ENCODE measurements at regions not wholly inside any gene's neighbourhood (a gene's known extent, or its start where the extent isn't known, plus 50 kb on each side); places are given as distances from the start of the nearest gene placed in this dataset.

- no peak for TF ChIP-seq HMGXB4 (CRISPR knock-in tag; IDR thresholded peaks at IDR 0.05)
- TF ChIP-seq MXD4 (CRISPR knock-in tag; IDR thresholded peaks at IDR 0.05; ENCODE audit: borderline replicate concordance) = no peak
- TF ChIP-seq NFE2L1 (CRISPR knock-in tag; IDR thresholded peaks at IDR 0.05) = no peak
Observed at GRCh38 chr5:158546748-158547147, 553.0 kb downstream of the EBF1 start (continued).

GRCh38 chr5:158545949-158546530 is 553.7 kb downstream of the EBF1 start:
- H3K36me3 Mint-ChIP-seq = peaks cover 12% of the 10 kb centered on the region; the same call in 1 of the 2 replicates
- peaks cover 18% of the 10 kb centered on the region for H3K9me3 Mint-ChIP-seq
- POLR2A ChIA-PET = interaction anchor here (0.6 kb wide), 1 partner anchor 315 kb away, joined by 3 read pairs; no protein-coding TSS in a partner anchor
- H3K4me3 Mint-ChIP-seq = no peak overlapping the region
- CTCF ChIA-PET = no interaction called here
- H3K27ac Mint-ChIP-seq = no peak overlapping the region
- ATAC-seq (no peak), DNase-seq (ENCODE audit: low spot score) (no peak)
- peaks cover 5% of the 10 kb centered on the region for H3K27me3 Mint-ChIP-seq (ENCODE audit: low read depth)
- H3K4me1 Mint-ChIP-seq = peaks cover 5% of the 10 kb centered on the region
- TF ChIP-seq ATF6 (CRISPR knock-in tag; IDR thresholded peaks at IDR 0.05) (no peak), CREB1 (CRISPR knock-in tag; IDR thresholded peaks at IDR 0.05) (no peak), HMGA2 (CRISPR knock-in tag; IDR thresholded peaks at IDR 0.05) (no peak), FOXP4 (CRISPR knock-in tag; IDR thresholded peaks at IDR 0.05) (no peak), STAT6 (CRISPR knock-in tag; conservative IDR thresholded peaks at IDR 0.05; ENCODE audit: low read depth) (no peak), FOXJ3 (CRISPR knock-in tag; IDR thresholded peaks at IDR 0.05; ENCODE audit: borderline replicate concordance) (no peak), NFYB (CRISPR knock-in tag; conservative IDR thresholded peaks at IDR 0.05; ENCODE audit: low read depth) (no peak), GABPB1 (CRISPR knock-in tag; IDR thresholded peaks at IDR 0.05) (no peak), PRRX2 (CRISPR knock-in tag; IDR thresholded peaks at IDR 0.05) (no peak), ELF4 (CRISPR knock-in tag; IDR thresholded peaks at IDR 0.05; ENCODE audit: low read depth) (no peak), ATF2 (CRISPR knock-in tag; IDR thresholded peaks at IDR 0.05; ENCODE audit: borderline replicate concordance, low read depth) (no peak), ZNF232 (CRISPR knock-in tag; IDR thresholded peaks at IDR 0.05) (no peak), SP1 (CRISPR knock-in tag; conservative IDR thresholded peaks at IDR 0.05) (no peak), MAX (CRISPR knock-in tag; IDR thresholded peaks at IDR 0.05) (no peak), JAZF1 (CRISPR knock-in tag; IDR thresholded peaks at IDR 0.05) (no peak), EMX1 (CRISPR knock-in tag; IDR thresholded peaks at IDR 0.05) (no peak), E2F4 (CRISPR knock-in tag; IDR thresholded peaks at IDR 0.05; ENCODE audit: borderline replicate concordance, low read depth) (no peak), ZNF416 (CRISPR knock-in tag; IDR thresholded peaks at IDR 0.05) (no peak)

All from WTC11 (cell line).